GM18511 (cell line): ENCODE measurements at regions not wholly inside any gene's neighbourhood (a gene's known extent, or its start where the extent isn't known, plus 50 kb on each side); places are given as distances from the start of the nearest gene placed in this dataset.

Experiments
- ATAC-seq: cut with Tn5 transposase; IDR thresholded peaks from one replicate; pipeline ENCODE4 v1.9.1; 2021; ENCODE audit warnings: mild to moderate bottlenecking, moderate library complexity; ENCODE audit not compliant: unreplicated experiment

GRCh38 chr7:47221826-47222225, 360.1 kb downstream of the TNS3 start:
- ATAC-seq, result no peak

GRCh38 chr7:47218378-47219176, 363.3 kb downstream of the TNS3 start:
- peak; percentile 5 for ATAC-seq

GRCh38 chr7:47217570-47218360, 364.1 kb downstream of the TNS3 start:
- peak; percentile 57 for ATAC-seq

GRCh38 chr7:47217086-47217485, 364.8 kb downstream of the TNS3 start:
- no peak for ATAC-seq

GRCh38 chr7:47216439-47216838, 365.5 kb downstream of the TNS3 start:
- ATAC-seq, result no peak

- ATAC-seq, result no peak
These were observed 366.3 kb downstream of the TNS3 start for GRCh38 chr7:47215640-47216039.

- ATAC-seq, result no peak
These were observed 366.9 kb downstream of the TNS3 start for GRCh38 chr7:47215049-47215448.

GRCh38 chr7:47213276-47213675, 368.6 kb downstream of the TNS3 start:
- no peak for ATAC-seq

GRCh38 chr7:47211519-47211973, 370.4 kb downstream of the TNS3 start:
- peak; percentile 91 for ATAC-seq

- no peak for ATAC-seq
These were observed 371.5 kb downstream of the TNS3 start for GRCh38 chr7:47210281-47210854.

GRCh38 chr7:47207956-47208355, 374.0 kb downstream of the TNS3 start:
- no peak for ATAC-seq

GRCh38 chr7:47204709-47205108, 377.2 kb downstream of the TNS3 start:
- ATAC-seq, result no peak

- ATAC-seq, result no peak
These were observed 379.6 kb downstream of the TNS3 start for GRCh38 chr7:47202146-47202783.

GRCh38 chr7:47198159-47198558, 383.8 kb downstream of the TNS3 start:
- ATAC-seq, result no peak

- ATAC-seq, result no peak
These were observed 384.4 kb downstream of the TNS3 start for GRCh38 chr7:47197486-47197885.

- ATAC-seq, result no peak
These were observed 385.2 kb downstream of the TNS3 start for GRCh38 chr7:47196737-47197136.

GRCh38 chr7:47196106-47196645, 385.7 kb downstream of the TNS3 start:
- no peak for ATAC-seq

GRCh38 chr7:47195641-47196040, 386.3 kb downstream of the TNS3 start:
- no peak for ATAC-seq

GRCh38 chr7:47194516-47195057, 387.3 kb downstream of the TNS3 start:
- no peak for ATAC-seq

GRCh38 chr7:47192978-47193377, 388.9 kb downstream of the TNS3 start:
- no peak for ATAC-seq

GRCh38 chr7:47191876-47192291, 390.0 kb downstream of the TNS3 start:
- ATAC-seq, result peak; percentile 67
